Natural killer cell (primary cell): ENCODE measurements at regions not wholly inside any gene's neighbourhood (a gene's known extent, or its start where the extent isn't known, plus 50 kb on each side); places are given as distances from the start of the nearest gene placed in this dataset.

Source experiments
- ATAC-seq, 3 donors: fragments of 150-1000 bp in 2 of 3; fragments of 200-7000 bp in 1 of 3; cut with Tn5 transposase; 1 replicate in 1 of 3; 2 replicates in 2 of 3; pipeline ENCODE4 v1.10.0; 2021; ENCODE audit warnings: mild to moderate bottlenecking in 2 of 3, moderate library complexity in 2 of 3
- DNase-seq, 2 donors: peaks; one replicate each; pipeline versions ENCODE4 v3.0.0 to v3.0.0-alpha.2; 2013 to 2021; ENCODE audit warnings: mixed read lengths in 1 of 2
- H3K27ac ChIP-seq: one replicate; pipeline ENCODE4 v1.5.1; 2013; ENCODE audit warnings: mild to moderate bottlenecking, low read length
- H3K27me3 ChIP-seq: one replicate; pipeline ENCODE4 v1.6.1; 2013; ENCODE audit warnings: low read length; ENCODE audit not compliant: control insufficient read depth, insufficient read depth
- H3K36me3 ChIP-seq: one replicate; pipeline ENCODE4 v1.6.1; 2013; ENCODE audit warnings: low read length; ENCODE audit not compliant: control insufficient read depth, insufficient read depth
- H3K4me1 ChIP-seq: one replicate; pipeline ENCODE4 v1.6.1; 2013; ENCODE audit warnings: low read length; ENCODE audit not compliant: control insufficient read depth, insufficient read depth
- H3K4me3 ChIP-seq: one replicate; pipeline ENCODE4 v1.5.1; 2013; ENCODE audit warnings: low read length
- H3K9me3 ChIP-seq: one replicate; pipeline ENCODE4 v1.6.1; 2013; ENCODE audit warnings: low read length; ENCODE audit not compliant: control insufficient read depth, insufficient read depth
- H3K27ac Mint-ChIP-seq, 2 donors: one replicate each; pipeline ENCODE4 v1.8.0; 2022; ENCODE audit warnings: mild to moderate bottlenecking in 2 of 2, mixed read lengths in 2 of 2, moderate library complexity in 1 of 2
- H3K27me3 Mint-ChIP-seq, 2 donors: one replicate each; pipeline ENCODE4 v1.8.0; 2022; ENCODE audit warnings: low read depth in 2 of 2, mixed read lengths in 2 of 2
- H3K36me3 Mint-ChIP-seq: one replicate; pipeline ENCODE4 v1.8.0; 2022; ENCODE audit warnings: mixed read lengths
- H3K4me1 Mint-ChIP-seq, 2 donors: one replicate each; pipeline ENCODE4 v1.8.0; 2022; ENCODE audit warnings: mixed read lengths in 2 of 2
- H3K4me3 Mint-ChIP-seq: one replicate; pipeline ENCODE4 v1.8.0; 2022; ENCODE audit warnings: mild to moderate bottlenecking, moderate library complexity, mixed read lengths
- H3K9me3 Mint-ChIP-seq, 2 donors: one replicate each; pipeline ENCODE4 v1.8.0; 2022; ENCODE audit warnings: mixed read lengths in 2 of 2
- CTCF ChIP-seq: fragments of 200-600 bp; IDR thresholded peaks from one replicate; pipeline ENCODE4 v1.8.0; 2022; ENCODE audit warnings: antibody characterized with exemption
- WGBS: methylation state at CpG from one replicate; pipeline ENCODE4 v1.1.7; 2013; ENCODE audit warnings: missing lambda C conversion rate; ENCODE audit not compliant: insufficient coverage; 5-methylcytosine and 5-hydroxymethylcytosine counted together
- intact Hi-C: fragments of 100-400 bp; cut with micrococcal nuclease; formaldehyde crosslinking; loops from one replicate; pipeline ENCODE4 v1.14.2; 2022

DNA sequence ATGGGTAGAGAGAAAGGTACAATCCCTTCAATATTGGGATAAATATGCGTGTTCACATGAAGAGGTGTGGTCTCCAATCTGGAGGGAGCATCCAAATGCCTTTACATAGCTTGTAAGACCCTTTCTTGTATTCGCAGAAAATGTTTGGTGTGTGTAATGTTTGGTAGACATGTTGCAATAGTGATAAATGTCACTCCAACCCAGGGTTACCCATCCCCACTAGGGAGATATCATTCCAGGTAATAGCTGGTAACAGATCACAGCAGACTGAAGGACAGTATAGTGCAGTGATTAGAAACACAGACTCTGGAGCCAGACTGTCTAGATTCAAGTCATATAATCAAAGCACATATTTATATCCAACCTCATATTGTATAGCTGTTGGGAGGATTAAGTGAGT is 733.6 kb upstream of the TBX3 start:
- Mint-ChIP-seq H3K27me3 (no peaks in the 10 kb centered on the region), H3K9me3 (peaks cover 0 to 13% of the 10 kb centered on the region in 2 donors), H3K4me1 (no peaks in the 10 kb centered on the region), H3K36me3 (no peaks in the 10 kb centered on the region), H3K4me3 (no peak overlapping the region), H3K27ac (no peak overlapping the region)
- DNase-seq = no peak
- WGBS = 78% methylated on average over 1 of the region's 2 CpGs
- intact Hi-C loops = no loop called here
- H3K27me3 ChIP-seq = no peaks in the 10 kb centered on the region
- no peak for TF ChIP-seq CTCF
- H3K9me3 ChIP-seq = no peaks in the 10 kb centered on the region
- H3K27ac ChIP-seq = no peak overlapping the region
- no peak for ATAC-seq
- H3K36me3 ChIP-seq = no peaks in the 10 kb centered on the region
- no peak overlapping the region for H3K4me3 ChIP-seq
- H3K4me1 ChIP-seq = no peaks in the 10 kb centered on the region

- Histone ChIP-seq H3K27ac (no peak overlapping the region), H3K27me3 (no peaks in the 10 kb centered on the region), H3K4me1 (no peaks in the 10 kb centered on the region), H3K9me3 (no peaks in the 10 kb centered on the region), H3K4me3 (no peak overlapping the region), H3K36me3 (no peaks in the 10 kb centered on the region)
- intact Hi-C loops = no loop called here
- no peak for DNase-seq
- no peaks in the 10 kb centered on the region for H3K4me1 Mint-ChIP-seq
- H3K9me3 Mint-ChIP-seq = peaks cover 0 to 13% of the 10 kb centered on the region in 2 donors
- no peak overlapping the region for H3K27ac Mint-ChIP-seq
- no peaks in the 10 kb centered on the region for H3K27me3 Mint-ChIP-seq
- no peak for TF ChIP-seq CTCF
- no peak for ATAC-seq
- no peak overlapping the region for H3K4me3 Mint-ChIP-seq
- H3K36me3 Mint-ChIP-seq = no peaks in the 10 kb centered on the region
These were observed 732.9 kb upstream of the TBX3 start for GRCh38 chr12:115416869-115417268.

DNA sequence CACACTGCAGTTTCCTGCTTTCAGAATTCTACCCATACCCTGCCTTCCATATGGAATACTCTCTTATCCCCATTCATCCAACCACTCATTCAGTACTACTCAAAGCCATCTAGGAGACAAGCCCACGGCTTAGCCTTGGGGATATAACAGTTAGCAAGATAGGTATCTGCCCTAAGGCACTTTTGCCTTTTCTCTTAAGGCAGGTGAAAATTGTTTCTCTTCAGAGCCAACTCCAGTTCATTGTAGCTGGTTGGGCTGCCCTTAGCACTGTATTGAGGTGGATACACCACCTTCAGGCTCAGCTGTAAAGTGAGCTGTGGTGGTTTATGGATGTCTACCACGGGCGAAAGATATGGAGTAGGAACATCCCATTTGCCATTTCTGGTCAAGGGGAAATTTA is 729.7 kb upstream of the TBX3 start:
- H3K36me3 Mint-ChIP-seq = no peaks in the 10 kb centered on the region
- no peaks in the 10 kb centered on the region for H3K27me3 Mint-ChIP-seq
- Histone ChIP-seq H3K36me3 (no peaks in the 10 kb centered on the region), H3K27me3 (no peaks in the 10 kb centered on the region), H3K4me3 (no peak overlapping the region), H3K9me3 (no peaks in the 10 kb centered on the region), H3K4me1 (no peaks in the 10 kb centered on the region), H3K27ac (no peak overlapping the region)
- H3K4me1 Mint-ChIP-seq = no peaks in the 10 kb centered on the region
- WGBS = 80% methylated on average over 3 of the region's 3 CpGs
- no peak overlapping the region for H3K27ac Mint-ChIP-seq
- TF ChIP-seq CTCF = no peak
- intact Hi-C loops = no loop called here
- no peak for DNase-seq
- H3K9me3 Mint-ChIP-seq = peaks cover 0 to 13% of the 10 kb centered on the region in 2 donors
- ATAC-seq = no peak
- H3K4me3 Mint-ChIP-seq = no peak overlapping the region

- no peak overlapping the region for H3K4me3 ChIP-seq
- no peaks in the 10 kb centered on the region for H3K27me3 ChIP-seq
- H3K9me3 ChIP-seq = no peaks in the 10 kb centered on the region
- no peak overlapping the region for H3K27ac ChIP-seq
- no peak for TF ChIP-seq CTCF
- no peaks in the 10 kb centered on the region for H3K27me3 Mint-ChIP-seq
- intact Hi-C loops = no loop called here
- H3K4me3 Mint-ChIP-seq = no peak overlapping the region
- no peaks in the 10 kb centered on the region for H3K4me1 Mint-ChIP-seq
- ATAC-seq (no peak), DNase-seq (no peak)
- peaks cover 0 to 13% of the 10 kb centered on the region in 2 donors for H3K9me3 Mint-ChIP-seq
- 90% methylated on average over 2 of the region's 3 CpGs for WGBS
- no peaks in the 10 kb centered on the region for H3K4me1 ChIP-seq
- no peak overlapping the region for H3K27ac Mint-ChIP-seq
- H3K36me3 ChIP-seq = no peaks in the 10 kb centered on the region
- no peaks in the 10 kb centered on the region for H3K36me3 Mint-ChIP-seq
These were observed 728.9 kb upstream of the TBX3 start for GRCh38 chr12:115412831-115413230.
